ENCODE measurements at regions not wholly inside any gene's neighbourhood (a gene's known extent, or its start where the extent isn't known, plus 50 kb on each side); places are given as distances from the start of the nearest gene placed in this dataset.
"Not testable (repeated sequence)": the region's sequence is repeated elsewhere in the genome, so short reads cannot be mapped to it uniquely, and the experiment has no call there.

- DNase-seq = no peak
These were observed 131.6 kb downstream of the GLUL start for GRCh38 chr1:182259968-182260367.

- DNase-seq = peak; percentile 35
These were observed 132.2 kb downstream of the GLUL start for GRCh38 chr1:182259229-182259872.

- DNase-seq = no peak
These were observed 134.1 kb downstream of the GLUL start for GRCh38 chr1:182257369-182258063.

- no peak for DNase-seq
These were observed 134.7 kb downstream of the GLUL start for GRCh38 chr1:182256931-182257330.

GRCh38 chr1:182255494-182255893, 136.1 kb downstream of the GLUL start:
- no peak for DNase-seq

GRCh38 chr1:182253319-182253860, 138.2 kb downstream of the GLUL start:
- no peak for DNase-seq

- DNase-seq = no peak
These were observed 140.0 kb downstream of the GLUL start for GRCh38 chr1:182251561-182251960.

GRCh38 chr1:182249201-182249676, 142.4 kb downstream of the GLUL start:
- DNase-seq = no peak

GRCh38 chr1:182248721-182249120, 142.9 kb downstream of the GLUL start:
- no peak for DNase-seq

- not testable (repeated sequence) for DNase-seq
These were observed 143.8 kb downstream of the GLUL start for GRCh38 chr1:182247813-182248212.

- DNase-seq = no peak
These were observed 144.8 kb downstream of the GLUL start for GRCh38 chr1:182246783-182247182.

- DNase-seq = no peak
These were observed 146.6 kb downstream of the GLUL start for GRCh38 chr1:182245040-182245439.

GRCh38 chr1:182244451-182244850, 147.1 kb downstream of the GLUL start:
- no peak for DNase-seq

GRCh38 chr1:182242641-182243040, 148.9 kb downstream of the GLUL start:
- DNase-seq = no peak

GRCh38 chr1:182240085-182240484, 151.5 kb downstream of the GLUL start:
- no peak for DNase-seq

- no peak for DNase-seq
These were observed 153.2 kb downstream of the GLUL start for GRCh38 chr1:182238421-182238820.

- no peak for DNase-seq
These were observed 154.3 kb downstream of the GLUL start for GRCh38 chr1:182237329-182237728.

- DNase-seq = no peak
These were observed 154.9 kb downstream of the GLUL start for GRCh38 chr1:182236651-182237077.

GRCh38 chr1:182235952-182236650, 155.5 kb downstream of the GLUL start:
- no peak for DNase-seq

GRCh38 chr1:182235604-182235951, 156.0 kb downstream of the GLUL start:
- DNase-seq = no peak

- peak; percentile 44 for DNase-seq
These were observed 161.6 kb downstream of the GLUL start for GRCh38 chr1:182229921-182230491.

GRCh38 chr1:182229451-182229850, 162.1 kb downstream of the GLUL start:
- no peak for DNase-seq

- no peak for DNase-seq
These were observed 163.6 kb downstream of the GLUL start for GRCh38 chr1:182227864-182228547.
